ENCODE measurements at regions not wholly inside any gene's neighbourhood (a gene's known extent, or its start where the extent isn't known, plus 50 kb on each side); places are given as distances from the start of the nearest gene placed in this dataset.
A peak's percentile ranks its signal among the peaks of the same experiment; 100 is the strongest.
"Not testable (repeated sequence)": the region's sequence is repeated elsewhere in the genome, so short reads cannot be mapped to it uniquely, and the experiment has no call there.

DNA sequence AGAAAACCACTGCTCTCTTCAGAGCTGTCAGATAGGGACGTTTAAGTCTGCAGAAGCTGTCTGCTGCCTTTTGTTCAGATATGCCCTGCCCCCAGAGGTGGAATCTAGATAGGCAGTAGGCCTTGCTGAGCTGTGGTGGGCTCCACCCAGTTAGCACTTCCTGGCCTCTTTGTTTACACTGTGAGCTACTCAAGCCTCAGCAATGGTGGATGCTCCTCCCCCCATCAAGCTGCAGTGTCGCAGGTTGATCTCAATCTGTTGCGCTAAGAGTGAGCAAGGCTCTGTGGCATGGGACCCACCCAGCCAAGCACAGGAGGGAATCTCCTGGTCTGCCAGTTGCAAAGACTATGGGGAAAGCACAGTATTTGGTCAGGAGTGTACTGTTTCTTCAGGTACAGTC lies 59.2 kb upstream of the ZNF641 start:
- DNase-seq: not testable (repeated sequence)

DNA sequence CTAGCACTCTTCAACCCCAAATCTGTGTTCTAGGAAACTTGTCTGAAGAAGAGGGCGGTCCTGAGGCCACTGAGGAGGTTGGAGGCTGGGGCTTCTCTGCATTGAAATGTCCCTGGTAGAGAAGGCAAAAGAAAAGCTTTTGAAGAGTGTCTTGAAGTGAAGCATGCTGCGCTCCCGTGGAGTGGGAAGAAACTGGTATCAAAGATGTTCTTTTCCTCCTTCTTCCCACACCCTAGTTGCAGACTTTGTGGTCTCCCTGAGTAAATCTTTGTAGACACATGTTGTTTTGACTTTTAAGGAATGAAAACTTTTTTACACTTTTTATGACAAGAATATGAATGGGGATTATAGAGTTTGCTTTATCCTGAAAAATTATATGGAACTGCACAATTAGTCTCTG lies 59.0 kb upstream of the ANP32D start:
- DNase-seq: no peak

DNA sequence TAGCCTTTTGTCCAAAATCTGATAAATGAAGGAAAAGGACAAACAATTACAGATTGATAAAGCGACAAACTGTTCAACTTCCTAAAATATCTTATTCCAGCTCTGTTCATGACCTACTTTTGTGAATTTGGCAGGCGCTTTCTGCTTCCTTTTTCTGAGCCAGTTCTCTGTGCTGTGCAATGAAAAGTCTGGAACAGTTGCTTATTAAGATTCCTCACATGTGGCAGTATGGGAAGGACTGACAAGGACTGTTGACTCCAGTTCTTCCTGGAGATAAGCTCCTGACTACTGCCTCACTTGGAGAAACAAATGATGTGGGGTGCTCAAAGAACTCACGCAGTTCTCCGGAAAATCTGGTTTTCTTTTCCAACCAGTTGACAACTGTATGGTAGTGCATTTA lies 58.3 kb upstream of the ANP32D start:
- peak; percentile 42 for DNase-seq

DNA sequence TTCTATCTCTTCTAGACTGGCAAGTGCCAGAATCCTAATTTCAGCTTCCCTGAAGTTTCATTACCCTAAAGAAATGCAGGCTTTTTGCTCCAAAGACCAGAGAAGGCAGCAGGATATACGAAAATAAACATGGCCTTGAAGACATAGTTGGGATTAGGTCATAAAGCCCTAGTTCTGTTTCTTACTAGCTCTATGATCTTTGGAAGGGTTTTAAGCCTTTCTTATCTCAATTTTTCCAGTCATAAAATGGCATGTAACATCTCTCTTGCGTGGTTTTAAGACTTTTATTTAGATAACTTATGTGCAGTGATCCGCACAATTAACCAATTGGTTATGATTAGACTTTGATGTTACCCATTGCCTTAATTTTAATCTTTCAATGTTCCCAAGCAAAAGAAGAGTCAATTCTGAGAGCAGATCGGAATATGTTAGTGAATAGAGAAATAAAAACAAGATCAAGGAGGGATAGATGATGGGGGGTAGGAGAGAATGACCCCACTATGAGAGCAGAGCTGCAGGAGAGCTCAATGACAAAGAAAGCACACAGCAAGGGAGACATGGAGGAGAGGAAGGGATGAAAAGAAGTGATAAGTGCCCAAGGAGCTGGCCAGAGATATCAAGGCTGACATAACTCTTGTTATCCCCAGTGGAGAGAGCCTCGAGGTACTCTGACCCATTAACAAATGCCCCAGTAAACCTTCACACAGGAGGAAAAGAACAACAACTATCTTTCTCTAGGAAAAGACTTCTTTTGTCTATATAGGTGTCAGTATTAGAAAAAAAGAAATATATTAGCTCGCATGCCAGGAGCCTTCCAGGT lies 53.0 kb upstream of the ANP32D start:
- DNase-seq: no peak

DNA sequence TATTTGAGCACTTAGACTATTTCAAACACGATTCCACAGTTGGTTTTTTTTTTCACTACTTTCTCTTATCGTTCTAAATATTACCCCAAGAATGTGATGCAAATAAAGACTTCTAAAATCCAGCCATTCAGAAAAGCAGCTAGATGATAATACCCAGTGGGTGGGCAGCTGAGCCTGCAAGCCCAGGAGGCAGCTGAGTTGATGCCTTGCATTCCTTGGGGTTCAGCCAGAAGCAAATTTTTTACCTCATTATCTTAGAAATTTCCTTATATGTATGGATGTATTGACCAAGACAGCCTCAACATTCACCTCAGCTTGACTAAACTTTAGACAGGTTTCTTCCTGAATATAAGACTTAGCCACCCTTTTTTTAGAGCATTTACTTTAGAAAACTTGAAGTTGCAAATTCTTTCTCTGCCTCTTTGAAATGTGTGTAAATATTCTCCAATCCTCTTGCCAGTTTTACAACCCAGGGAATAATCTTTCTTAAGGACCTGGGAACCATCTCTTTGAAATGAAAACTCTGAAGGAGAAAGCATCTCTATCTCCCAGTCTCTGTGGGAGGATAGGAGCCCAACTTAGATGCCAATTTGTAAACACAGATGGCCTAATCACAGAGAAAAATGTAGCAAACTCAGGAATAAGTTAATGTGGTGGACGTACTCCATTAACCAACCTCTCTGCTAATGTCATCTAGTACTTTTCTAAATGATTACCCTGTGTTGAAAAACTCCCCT lies 52.2 kb upstream of the ANP32D start:
- DNase-seq: no peak

DNA sequence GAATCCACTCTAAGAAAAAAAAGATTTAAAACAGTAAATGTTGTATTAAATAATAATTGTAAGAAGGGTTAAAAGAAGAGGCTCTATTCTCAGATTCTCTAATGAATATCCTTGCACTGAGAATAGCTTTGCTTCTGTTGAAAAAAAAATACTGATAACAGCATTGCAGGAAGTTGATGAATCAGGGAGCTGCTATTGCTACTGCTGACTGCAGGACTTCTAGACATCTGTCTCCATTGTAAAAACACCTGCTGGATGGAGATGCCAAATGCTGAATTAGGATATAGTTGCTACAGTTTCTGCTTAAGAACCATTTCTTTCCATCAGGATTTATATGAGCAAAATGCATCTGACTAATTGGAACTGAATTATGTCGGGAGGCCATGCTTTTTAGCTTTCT lies 50.3 kb upstream of the ANP32D start:
- no peak for DNase-seq
